GM19468 (cell line): ENCODE measurements at regions not wholly inside any gene's neighbourhood (a gene's known extent, or its start where the extent isn't known, plus 50 kb on each side); places are given as distances from the start of the nearest gene placed in this dataset.
"Not testable (repeated sequence)": the region's sequence is repeated elsewhere in the genome, so short reads cannot be mapped to it uniquely, and the experiment has no call there.

Experiments used
- ATAC-seq: cut with Tn5 transposase; IDR thresholded peaks from one replicate; pipeline ENCODE4 v1.9.1; 2021; ENCODE audit warnings: mild to moderate bottlenecking, moderate library complexity, moderate number of reproducible peaks; ENCODE audit not compliant: unreplicated experiment; ENCODE audit errors: extremely low read depth

- ATAC-seq: no peak
Observed at GRCh38 chr16:65254144-65254543, 132.3 kb upstream of the CDH11 start.

- ATAC-seq: no peak
Observed at GRCh38 chr16:65249768-65250167, 127.9 kb upstream of the CDH11 start.

GRCh38 chr16:65244787-65245186 lies 122.9 kb upstream of the CDH11 start:
- ATAC-seq: no peak

GRCh38 chr16:65235339-65236177 lies 113.7 kb upstream of the CDH11 start:
- no peak for ATAC-seq

- ATAC-seq: not testable (repeated sequence)
Observed at GRCh38 chr16:65234721-65235320, 113.0 kb upstream of the CDH11 start.

GRCh38 chr16:65229191-65229662 lies 107.4 kb upstream of the CDH11 start:
- no peak for ATAC-seq

- no peak for ATAC-seq
Observed at GRCh38 chr16:65227150-65227835, 105.4 kb upstream of the CDH11 start.

GRCh38 chr16:65226077-65226476 lies 104.2 kb upstream of the CDH11 start:
- no peak for ATAC-seq

- no peak for ATAC-seq
Observed at GRCh38 chr16:65225488-65225887, 103.6 kb upstream of the CDH11 start.

- no peak for ATAC-seq
Observed at GRCh38 chr16:65224994-65225393, 103.1 kb upstream of the CDH11 start.

- ATAC-seq: no peak
Observed at GRCh38 chr16:65224471-65224870, 102.6 kb upstream of the CDH11 start.

- ATAC-seq: no peak
Observed at GRCh38 chr16:65223335-65223734, 101.5 kb upstream of the CDH11 start.

- ATAC-seq: no peak
Observed at GRCh38 chr16:65222536-65222935, 100.7 kb upstream of the CDH11 start.

- ATAC-seq: no peak
Observed at GRCh38 chr16:65222049-65222448, 100.2 kb upstream of the CDH11 start.

GRCh38 chr16:65219786-65220185 lies 97.9 kb upstream of the CDH11 start:
- no peak for ATAC-seq

- no peak for ATAC-seq
Observed at GRCh38 chr16:65218348-65218747, 96.5 kb upstream of the CDH11 start.

GRCh38 chr16:65213866-65214595 lies 92.2 kb upstream of the CDH11 start:
- no peak for ATAC-seq

- no peak for ATAC-seq
Observed at GRCh38 chr16:65212791-65213190, 90.9 kb upstream of the CDH11 start.

GRCh38 chr16:65212240-65212639 lies 90.4 kb upstream of the CDH11 start:
- ATAC-seq: no peak

GRCh38 chr16:65202461-65202860 lies 80.6 kb upstream of the CDH11 start:
- no peak for ATAC-seq
